ENCODE measurements at regions not wholly inside any gene's neighbourhood (a gene's known extent, or its start where the extent isn't known, plus 50 kb on each side); places are given as distances from the start of the nearest gene placed in this dataset.
A peak's percentile ranks its signal among the peaks of the same experiment; 100 is the strongest.

DNA sequence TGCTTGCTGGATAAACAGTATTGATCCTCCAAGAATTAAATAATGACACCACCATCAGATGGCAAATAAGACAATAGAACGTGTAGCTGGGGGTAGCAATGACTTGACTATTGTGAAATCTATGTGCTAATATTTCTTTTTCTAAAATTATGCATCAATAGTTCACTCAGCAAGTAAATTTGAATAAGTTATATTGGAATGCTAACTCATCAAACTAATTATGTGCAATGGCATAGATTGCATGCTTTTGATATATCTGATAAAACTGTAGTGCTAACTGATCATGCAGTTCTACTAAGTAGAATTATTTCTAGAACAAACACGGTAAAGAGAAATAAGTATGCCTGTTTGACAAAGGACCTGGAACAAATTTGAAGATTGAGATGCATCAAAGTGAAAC lies 474.4 kb downstream of the NOVA1 start:
- FAIRE-seq: no peak

DNA sequence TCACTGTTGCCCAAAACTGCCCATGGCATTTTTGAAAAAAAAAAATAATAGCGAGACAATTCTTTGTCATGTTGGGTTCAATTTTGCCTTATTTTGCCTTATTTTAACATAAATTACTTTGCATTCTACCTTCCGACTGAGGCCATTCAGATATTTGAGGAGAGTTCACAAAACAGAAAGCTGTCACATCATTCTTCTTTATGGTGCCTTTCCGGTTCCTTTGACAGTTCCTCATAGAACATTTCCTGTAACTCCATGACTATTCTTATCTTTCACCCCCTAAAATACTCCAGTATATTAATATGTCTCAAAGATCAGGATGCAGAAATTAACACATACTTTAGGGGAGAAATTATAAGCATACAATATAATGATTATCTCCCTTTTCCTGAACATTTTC lies 476.7 kb downstream of the NOVA1 start:
- no peak for FAIRE-seq

DNA sequence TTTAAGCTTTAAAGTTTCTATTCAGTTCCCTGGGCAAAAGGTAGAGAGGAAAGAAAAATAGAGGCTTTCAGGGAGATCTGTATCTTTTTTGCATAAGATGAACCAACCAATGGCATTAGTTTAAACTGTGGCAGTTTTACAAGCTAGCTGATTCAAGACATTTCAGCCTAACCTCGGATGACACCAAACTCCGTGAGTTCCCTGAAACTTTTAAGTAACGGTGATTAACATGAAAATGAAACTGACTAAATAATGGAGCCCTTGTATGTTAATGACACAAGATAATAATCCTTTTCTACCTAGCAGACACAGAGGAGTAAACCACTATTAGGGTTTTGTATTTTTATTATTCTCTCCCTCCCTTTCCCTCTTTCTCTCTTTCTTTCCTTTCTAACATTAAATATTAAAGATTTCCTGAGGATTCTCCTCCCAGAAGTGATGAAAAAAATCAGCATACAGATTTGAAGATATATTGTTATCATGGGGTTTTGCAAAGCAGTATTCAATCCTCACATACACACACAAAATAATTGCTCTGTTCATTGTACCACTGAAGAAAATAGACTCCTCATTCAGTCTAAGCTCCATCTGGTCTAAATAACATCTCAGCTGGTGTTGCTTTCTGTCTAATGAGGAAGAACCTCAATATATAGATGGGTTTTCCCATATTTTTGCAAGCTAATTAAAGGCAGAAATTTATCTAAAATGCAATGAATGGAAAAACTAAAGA lies 483.8 kb downstream of the NOVA1 start:
- FAIRE-seq: no peak

DNA sequence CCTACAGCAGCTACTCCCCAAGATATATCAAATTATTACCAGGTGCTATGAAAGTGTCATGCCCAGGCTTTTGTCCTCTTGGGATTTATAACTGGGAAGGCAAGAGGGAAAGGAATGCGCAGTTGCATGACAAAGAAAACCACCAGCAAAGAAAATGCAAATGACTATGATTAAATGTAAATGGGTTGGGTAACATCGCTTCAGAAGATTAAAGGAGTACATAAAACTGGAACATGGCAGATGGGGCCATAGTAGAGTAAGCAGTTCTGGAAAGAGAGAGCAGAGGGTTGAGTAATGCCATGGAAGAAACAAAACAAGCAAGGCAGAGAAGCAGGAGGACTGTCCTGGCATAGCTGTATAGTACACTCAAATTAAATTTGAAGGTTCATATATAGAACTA lies 493.1 kb downstream of the NOVA1 start:
- no peak for FAIRE-seq

DNA sequence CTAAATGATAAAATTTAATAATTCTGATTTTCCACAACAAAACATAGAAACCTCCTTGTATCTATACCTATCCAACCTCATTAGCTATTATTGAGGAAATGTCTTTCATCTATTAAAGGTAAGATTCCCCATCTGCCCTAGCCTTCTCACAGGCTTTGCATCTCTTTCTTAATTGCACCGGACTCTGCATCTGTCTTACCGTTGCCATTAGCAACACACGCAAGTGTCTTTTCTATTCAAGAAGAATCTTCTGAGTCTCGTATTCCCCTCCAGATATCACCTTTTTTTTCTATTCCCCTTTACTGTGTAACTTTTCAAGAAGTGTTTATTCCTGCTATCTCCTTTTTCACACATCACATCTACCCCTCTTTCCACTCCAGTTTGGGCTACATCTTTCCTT lies 500.0 kb downstream of the NOVA1 start:
- FAIRE-seq: no peak

DNA sequence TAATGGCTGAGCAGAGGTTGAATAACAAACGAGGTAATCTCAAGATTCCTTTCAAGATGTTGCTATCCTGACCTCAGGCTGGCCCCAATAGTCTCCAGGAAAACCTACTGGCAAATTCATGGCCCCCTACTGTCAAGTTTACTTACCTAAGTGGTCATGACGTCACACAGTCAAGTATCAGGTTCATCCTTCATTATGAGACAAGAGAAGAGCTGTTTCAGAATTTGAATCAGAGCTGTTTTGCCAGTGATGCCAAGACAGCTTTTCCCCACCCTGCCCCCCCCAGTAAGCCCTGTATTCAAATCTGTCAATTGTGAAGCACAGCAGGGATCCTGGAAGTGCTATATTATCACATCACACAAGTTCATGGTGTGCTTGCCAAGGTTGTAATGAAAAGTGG lies 509.6 kb downstream of the NOVA1 start:
- FAIRE-seq: no peak

DNA sequence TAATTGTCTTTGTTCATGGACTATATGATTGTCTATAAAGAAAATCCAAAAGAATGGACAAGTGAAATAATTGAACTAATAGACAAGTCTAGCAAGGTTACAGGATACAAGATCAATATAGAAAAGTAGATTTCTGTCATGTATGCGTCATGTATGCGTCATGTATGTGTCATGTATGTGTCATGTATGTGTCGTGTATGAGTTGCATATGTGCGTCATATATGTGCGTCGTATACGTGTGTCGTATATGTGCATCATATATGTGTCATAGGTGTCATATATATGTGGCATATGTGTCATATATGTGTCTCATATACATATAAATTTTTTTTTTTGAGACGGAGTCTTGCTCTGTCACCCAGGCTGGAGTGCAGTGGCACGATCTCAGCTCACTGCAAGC lies 516.8 kb downstream of the NOVA1 start:
- FAIRE-seq: no peak

DNA sequence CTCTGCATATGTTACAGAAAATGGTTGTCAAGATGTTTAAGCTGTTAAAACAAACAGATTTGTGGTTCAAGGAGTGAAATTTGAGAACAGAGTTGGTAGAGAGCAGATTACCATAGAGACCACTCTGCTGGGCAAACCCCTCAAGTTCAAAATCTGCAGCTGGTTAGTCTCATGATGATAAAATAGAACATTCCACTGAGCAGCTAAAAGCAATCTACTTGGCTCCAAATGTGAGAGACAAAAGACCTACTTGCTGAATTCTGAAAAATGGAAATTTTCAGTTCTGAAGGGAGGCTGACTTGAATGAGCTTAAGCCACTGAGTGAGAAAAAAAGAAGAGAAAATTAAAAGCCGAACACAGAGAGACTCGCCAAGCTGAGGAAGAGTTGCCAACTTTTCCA lies 519.3 kb downstream of the NOVA1 start:
- no peak for FAIRE-seq

DNA sequence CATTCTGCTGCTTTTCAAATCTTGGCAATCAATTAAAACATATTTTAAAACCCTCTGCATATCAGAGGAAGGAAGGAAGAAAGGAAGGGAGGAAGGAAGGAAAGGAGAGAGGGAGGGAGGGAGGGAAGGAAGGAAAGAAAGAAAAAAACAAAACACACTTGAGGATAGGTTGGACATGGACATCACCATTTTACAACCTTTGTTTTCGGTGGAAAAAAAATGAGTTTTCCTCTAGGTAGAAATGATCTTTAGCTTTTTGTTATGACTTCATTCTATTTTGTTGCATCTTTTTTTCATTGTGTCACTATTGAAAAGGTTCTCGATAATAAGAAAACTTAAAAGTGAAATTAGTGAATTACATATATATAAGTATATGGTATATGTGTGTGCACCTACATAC lies 522.9 kb downstream of the NOVA1 start:
- no peak for FAIRE-seq

DNA sequence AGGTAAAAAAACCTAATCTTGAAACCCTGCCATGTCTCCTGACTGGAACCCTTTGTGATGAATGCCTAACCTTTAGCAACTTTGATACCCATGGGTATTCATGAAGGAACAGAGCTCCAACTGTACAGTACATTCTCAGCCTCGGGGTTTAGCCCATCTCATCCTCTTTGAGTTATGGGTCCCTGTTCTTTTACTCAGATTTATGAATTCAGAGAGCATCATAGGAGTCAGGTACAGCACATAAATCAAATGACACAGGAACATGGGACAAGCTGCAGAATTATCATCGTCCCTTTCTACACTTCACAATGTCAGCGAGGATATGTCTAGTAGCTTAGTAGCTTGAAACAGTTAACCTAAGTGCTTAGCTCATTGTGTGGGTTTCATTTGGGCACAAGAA lies 527.4 kb downstream of the NOVA1 start:
- no peak for FAIRE-seq

DNA sequence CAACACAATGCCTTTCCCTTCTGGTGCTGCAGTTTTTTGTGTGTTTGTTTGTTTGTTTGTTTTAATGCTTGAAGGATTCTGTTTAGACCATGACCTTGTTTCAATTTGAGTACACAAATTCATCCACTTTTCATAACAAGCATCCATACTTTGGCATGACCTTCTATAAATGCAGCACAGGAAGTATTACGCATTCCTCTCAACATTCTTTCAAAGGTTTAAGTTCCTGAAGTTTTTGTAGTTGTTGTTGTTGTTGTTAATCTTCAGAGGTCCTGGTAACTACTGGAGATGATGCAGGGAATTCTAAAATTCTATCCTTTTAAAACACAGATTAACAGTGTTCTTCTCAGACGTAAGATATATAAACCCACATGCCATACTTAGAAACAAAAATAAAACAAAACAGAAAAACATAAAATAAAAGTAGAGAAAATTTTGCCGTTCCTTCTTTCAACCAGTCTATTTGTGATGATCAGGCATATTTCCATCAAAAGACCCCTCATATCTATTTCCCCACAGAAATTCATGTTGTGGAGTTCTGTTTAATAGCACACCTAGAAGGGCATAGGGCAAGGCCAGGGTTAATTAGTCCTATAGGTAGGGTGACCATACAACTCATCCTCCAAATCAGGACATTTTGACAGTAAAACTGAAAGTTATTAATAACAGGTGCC lies 529.9 kb downstream of the NOVA1 start:
- FAIRE-seq: no peak

DNA sequence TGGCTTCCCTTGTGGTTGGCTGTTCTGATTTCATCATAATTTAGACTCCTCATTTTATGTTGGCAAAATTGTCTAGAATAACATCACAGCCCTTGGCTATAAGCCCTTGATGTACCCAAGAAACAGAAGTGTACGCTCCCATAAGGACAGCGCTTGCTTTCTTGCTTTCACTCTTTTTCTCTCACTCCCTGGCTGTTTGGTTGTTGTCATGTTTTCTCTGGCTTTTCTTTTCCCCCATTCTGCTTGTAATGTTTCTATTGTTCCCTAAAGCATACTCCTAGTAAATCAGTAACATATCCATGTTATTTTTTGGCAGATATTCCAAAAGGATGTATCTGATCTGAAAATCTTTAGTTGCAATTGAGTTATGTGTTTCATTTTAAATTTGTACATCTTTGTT lies 530.5 kb downstream of the NOVA1 start:
- FAIRE-seq: no peak

DNA sequence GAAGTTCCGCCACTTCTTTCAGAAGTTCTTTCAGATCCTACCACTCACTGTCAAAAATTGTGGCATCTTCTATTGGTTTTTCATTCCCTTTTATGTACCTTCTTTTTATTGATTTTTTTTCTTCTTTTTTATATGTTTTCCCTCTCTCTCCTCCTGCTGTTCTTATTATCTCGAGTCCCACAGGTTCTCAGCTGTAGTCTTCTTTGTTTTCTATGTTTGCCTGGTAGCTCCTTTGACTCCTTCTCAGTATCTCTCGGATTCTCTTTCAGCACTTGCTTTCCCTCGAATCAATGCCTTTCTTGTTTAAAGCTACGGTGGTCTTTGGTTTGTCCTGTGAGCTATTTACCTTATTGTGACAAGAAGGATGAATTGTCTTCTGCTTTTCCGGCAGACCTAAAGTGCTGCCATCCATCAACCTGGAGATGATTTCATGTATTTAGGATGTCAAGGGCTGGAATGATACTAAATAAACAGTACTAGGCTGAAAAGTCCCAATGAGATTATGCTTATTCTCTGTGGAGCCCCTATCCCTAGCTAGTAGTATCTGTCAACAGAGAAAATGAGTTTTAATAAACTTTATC lies 541.7 kb downstream of the NOVA1 start:
- FAIRE-seq: no peak

DNA sequence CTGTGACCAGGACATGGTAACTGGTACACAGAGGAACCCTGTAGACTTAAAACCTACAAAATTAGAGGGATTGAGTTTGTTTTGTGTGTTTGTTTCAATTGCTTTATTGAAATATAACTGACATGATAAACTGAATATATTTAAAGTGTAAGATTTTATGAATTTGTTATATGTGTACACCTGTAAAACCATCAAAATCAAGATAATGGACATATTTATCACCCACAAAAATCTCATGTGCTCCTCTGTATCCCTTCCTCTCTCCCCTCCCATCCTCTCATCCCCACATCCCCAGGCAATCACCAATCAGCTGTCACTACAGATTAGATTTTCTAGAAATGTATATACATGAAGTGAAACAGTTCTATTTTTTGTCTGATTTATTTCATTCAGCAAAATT lies 565.5 kb downstream of the NOVA1 start:
- no peak for FAIRE-seq

DNA sequence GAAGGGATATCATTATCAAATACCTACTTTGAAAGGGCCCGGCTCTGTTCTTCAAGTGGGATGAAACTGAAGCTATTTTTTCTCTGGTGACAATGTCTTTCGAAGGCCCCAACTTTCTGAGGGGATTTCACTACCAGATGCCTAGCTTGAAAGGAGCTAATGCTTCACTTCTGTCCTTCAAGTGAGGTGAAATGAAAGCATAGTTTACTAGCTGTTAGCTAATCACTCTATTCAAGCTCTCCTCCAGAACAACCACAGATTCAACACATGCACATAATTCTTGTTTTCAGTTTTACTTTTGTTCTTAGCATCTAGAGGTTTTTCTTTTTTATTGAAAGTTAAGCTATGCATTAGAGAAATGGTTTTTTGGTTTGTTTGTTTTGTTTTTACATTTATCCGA lies 571.4 kb downstream of the NOVA1 start:
- no peak for FAIRE-seq

DNA sequence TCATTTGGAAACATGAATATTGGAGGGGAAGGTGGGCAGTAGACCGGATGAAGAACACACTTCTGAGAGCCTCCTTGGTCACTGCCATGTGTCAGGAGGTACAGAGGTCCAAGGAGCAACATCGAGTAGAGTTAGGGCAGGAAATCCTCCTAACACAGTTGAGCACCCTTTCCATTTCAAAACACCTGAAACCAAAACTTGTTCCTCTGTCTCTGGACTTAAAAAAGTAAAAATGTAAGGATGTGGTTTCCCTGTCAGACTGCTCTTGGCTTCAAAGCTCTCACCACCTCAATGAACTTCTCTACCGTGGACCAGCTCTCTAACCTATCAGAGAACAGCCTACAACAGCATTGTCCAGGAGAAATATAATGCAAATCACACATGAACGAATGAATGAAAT lies 573.9 kb downstream of the NOVA1 start:
- no peak for FAIRE-seq

DNA sequence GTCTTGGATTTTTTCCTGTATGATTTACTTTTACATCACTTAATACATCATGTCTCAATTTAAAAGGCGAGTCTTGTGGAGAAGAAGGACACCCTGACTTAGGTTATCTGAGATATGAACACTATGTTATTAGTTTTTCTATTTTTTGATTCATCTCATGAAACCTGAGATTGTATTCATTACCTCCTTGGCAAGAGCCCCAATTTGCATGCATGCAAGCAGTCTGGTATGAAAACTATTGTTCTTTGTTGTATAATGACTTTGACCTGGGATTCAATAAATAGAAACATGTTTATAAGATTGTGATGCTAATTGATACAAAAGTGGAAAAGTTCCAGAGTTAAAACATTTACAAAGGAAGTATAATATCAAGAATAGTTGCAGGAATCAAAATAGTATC lies 576.1 kb downstream of the NOVA1 start:
- no peak for FAIRE-seq

DNA sequence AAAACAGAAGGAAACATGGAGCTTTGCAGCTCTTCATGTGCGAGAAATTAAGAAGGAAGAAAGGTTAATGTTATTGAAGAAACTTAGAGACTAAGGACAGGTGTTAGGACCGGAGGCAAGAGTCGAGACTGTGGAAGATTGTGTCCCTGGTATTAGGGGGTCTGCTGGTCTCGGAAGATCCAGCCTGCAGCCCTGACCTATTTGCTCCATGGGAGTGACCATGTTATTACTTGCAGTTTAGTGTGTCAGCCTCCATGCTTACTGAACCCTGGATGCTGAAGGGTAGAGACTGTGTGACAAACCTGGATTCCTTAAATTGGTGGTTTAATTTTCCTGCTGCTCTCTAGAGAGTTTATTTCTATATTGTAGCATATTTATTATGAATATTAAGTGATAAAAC lies 580.6 kb downstream of the NOVA1 start:
- no peak for FAIRE-seq

DNA sequence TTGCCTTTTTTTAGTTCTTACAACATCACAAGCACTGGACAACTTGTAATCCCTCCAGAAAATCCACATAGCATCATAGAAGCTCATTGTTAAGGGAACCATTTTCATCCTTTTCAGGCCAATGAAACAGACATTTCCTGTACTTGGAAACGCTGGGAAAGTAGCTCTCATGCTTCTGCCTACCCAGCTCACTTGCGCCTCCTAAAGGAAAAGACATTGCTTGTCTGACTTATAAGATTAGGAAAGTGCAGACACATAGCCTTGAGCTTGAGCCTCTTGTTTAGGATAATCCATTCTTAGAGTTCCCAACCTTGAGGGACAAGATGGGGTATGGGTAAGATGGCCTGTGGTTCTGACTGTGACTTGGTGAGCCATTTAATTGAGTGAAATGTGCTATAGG lies 589.5 kb downstream of the NOVA1 start:
- no peak for FAIRE-seq

DNA sequence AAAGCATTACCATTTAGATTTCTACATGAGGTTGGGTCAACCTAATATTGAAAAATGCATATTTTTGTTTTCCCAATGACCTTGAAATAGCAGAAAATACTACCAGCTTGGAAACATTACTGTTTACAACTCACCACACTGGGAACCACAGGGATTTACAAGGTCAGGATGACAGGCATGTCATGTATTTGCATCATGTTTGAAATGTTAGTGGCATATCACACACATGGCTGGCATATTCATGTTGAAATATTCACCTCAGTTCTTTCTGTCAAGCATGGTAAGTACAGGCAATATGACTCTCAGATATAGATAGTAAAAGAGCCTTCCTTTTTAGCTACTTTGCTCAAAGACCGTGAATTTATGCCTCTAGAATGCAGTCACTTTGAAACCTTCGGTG lies 593.5 kb downstream of the NOVA1 start:
- FAIRE-seq: no peak

DNA sequence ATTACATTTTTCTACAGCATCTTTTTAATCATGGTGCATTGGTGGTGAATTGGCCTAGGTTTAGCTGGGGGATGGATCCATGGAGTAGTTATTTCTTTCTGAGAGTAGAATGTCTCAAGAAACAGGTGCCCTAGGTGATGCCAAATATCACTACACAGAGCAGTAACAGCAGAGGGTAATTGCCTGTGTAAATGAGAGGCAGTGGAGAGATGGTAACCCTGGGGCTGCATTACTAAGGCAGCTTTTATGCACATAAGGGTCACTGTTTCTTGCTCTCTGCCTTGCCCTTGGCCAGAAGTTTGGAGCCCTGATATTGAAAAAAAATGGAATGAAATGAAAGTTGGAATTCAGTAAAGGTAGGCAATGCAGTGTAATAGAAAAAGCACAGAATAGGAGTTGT lies 604.0 kb downstream of the NOVA1 start:
- no peak for FAIRE-seq

DNA sequence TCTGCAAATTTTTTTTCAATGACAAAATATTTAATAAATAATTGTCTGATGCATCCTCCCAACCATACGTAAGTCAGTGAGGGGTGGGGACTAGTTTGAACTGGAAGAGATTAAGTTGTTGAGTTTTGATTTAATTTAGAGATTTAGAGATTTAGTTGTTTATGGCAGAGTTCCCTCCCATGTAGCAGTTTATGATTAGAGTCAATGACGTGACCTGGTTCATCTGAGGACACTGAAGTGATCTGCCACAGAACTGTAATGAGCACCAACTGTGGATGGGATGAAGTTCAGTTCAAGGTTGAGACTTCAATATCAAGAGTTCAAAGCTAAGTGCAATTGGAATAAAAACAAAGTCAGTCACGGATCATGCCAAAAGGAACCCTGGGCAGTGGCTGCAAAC lies 609.3 kb downstream of the NOVA1 start:
- no peak for FAIRE-seq

DNA sequence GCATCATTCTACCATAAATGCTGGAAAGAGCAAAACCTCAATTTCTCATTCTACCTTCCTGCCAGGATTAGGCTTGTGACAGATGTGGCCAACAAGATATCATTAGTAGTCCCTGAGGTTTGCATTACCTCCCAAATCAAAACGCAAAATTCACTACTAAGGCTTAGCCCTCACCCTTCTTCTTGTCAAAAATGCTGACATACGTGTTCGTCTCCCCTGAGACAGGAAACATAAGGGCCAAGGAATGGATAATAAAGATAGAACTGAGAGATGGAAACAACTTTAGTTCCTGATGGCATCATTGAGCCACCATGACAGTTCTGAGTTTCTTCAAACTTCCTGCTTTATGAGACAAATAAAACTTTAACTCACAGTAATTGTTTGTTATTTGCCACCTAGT lies 642.1 kb downstream of the NOVA1 start:
- FAIRE-seq: no peak

DNA sequence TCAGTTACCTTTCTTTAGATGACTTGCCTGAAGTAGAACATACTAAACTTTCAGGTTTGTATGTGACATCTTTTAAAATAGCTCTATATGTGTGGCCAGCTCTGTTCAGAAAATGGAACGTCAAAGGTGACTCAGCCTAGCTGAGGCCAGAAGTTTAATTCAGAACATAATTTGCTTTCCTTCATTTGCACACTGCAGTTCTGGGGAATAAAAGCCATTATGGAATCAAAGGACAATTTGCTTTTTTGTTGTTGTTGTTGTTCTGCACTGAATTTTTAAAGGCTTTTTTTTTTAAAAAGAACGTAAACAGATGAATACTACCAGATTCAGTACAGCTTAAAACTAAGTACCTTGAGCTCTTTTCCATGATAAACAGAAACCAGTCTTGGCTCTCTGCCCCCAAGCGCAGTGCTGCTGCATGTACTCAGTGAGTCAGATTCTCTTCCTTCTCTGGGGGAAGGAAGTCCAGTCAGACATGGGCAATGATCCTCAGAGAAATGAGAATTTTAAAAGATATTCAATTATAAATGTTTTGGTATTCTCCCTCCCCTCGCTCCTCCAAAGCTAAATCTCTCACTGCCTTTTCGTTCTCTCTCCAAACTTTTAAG lies 644.2 kb downstream of the NOVA1 start:
- peak; percentile 92 for FAIRE-seq
